ENCODE measurements at regions not wholly inside any gene's neighbourhood (a gene's known extent, or its start where the extent isn't known, plus 50 kb on each side); places are given as distances from the start of the nearest gene placed in this dataset.
A peak's percentile ranks its signal among the peaks of the same experiment; 100 is the strongest.

DNA sequence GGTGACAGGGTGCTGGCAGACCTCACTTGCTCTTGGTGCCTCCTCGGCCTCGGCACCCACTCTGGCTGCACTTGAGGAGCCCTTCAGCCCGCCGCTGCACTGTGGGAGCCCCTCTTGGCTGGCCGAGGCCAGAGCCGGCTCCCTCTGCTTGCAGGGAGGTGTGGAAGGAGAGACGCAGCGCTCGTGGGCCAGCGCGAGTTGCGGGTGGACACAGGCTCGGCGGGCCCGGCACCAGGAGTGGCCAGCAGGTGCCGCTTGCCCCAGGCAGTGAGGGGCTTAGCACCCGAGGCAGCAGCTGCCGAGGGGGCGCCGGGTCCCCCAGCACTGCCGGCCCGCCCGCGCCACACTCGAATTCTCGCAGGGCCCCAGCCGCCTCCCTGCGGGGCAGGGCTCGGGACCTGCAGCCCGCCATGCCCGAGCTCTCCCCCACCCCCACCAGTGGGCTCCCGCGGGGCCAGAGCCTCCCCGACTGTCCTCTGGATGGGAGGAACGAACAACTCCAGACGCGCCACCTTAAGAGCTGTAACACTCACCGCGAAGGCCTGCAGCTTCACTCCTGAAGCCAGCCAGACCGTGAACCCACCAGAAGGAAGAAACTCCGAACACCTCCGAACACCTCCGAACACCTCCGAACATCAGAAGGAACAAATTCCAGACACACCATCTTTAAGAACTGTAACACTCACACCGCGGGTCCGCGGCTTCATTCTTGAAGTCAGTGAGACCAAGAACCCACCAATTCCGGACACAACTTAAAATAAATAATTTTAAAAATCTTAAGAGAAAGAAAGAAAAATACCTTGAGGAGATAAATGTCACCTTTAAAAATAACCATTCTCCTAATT is 311.1 kb upstream of the SLC7A11 start:
- Histone ChIP-seq H3K4me1 (no peaks in the 10 kb centered on the region), H3K36me3 (replicated peaks) (no peaks in the 10 kb centered on the region), H3K4me3 (no peak overlapping the region), H3K9me3 (no peaks in the 10 kb centered on the region), H3K27me3 (ENCODE audit: low read depth) (no peaks in the 10 kb centered on the region)
- in situ Hi-C loops (cut with MboI; ENCODE audit: low sequenced_read_pairs): no loop called here
- DNase-seq (ENCODE audit: low spot score in 2 of 2): no peak

DNA sequence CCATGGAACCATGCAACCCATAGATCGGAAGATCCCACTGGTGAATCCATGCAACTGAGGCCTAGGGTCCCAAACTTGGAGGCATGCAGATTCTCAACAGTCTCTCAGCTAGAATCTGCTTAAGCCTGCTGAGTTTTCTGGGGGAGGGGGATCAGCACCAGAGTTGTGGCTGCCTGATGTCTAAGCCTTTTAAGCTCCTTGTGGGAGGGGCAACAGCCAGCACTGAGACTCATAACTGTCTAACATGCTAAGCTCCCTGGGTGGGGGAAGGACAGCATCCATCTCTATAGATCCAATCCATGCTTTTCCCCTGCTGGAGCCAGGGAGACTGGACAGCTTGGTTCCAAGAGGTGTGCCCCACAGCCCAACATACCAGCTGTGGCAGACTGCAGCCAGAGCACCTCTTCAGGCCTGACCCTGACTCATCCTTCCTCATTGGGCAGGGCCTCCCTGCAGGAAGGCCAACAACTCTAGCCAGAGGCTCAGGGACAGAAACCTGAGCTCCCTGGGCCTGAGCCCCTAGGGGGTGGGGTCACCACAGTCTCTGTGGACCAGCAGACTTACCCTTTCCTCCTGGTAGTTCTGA is 300.1 kb upstream of the SLC7A11 start:
- H3K36me3 ChIP-seq (replicated peaks): no peaks in the 10 kb centered on the region
- DNase-seq (ENCODE audit: low spot score in 2 of 2): no peak
- no peaks in the 10 kb centered on the region for H3K27me3 ChIP-seq (ENCODE audit: low read depth)
- no peak overlapping the region for H3K4me3 ChIP-seq
- H3K9me3 ChIP-seq: no peaks in the 10 kb centered on the region
- no peaks in the 10 kb centered on the region for H3K4me1 ChIP-seq
- in situ Hi-C loops (cut with MboI; ENCODE audit: low sequenced_read_pairs): no loop called here

DNA sequence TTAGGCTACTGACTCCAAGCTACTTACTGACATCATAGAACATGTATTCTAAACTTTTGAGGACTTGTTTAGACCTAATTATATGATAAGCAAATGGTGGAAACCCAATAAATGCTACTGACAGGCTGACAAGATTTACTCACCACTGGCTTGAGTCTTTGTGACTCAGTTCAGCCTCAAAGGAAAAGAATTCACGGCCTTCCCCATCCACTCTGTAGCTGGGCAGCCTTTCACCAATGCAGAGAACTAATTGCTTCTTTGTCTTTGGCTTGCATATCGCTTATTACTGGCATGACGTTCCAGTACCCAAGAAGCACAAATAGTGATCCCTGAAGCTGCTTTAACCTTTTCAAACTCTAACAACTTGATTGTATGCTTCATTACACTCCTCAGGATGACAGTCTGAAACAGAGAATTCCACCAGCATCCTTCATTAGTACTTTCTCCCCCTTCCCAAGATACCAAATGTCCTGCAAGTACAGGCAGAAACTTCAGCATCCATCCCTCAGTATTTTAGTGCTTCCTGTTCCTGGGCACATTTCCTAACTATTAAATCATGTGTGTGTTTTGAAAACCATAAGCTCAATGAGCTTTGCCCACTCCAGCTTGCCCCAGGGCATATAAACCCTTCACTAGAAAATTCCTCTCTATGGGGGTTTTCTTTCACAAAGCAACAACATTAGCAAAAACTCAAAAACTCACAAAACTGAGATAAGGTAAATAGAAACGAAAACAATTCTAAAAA is 298.1 kb upstream of the SLC7A11 start:
- no peak overlapping the region for H3K4me3 ChIP-seq
- in situ Hi-C loops (cut with MboI; ENCODE audit: low sequenced_read_pairs): no loop called here
- no peaks in the 10 kb centered on the region for H3K27me3 ChIP-seq (ENCODE audit: low read depth)
- no peak for DNase-seq (ENCODE audit: low spot score in 2 of 2)
- no peaks in the 10 kb centered on the region for H3K4me1 ChIP-seq
- H3K9me3 ChIP-seq: no peaks in the 10 kb centered on the region
- no peaks in the 10 kb centered on the region for H3K36me3 ChIP-seq (replicated peaks)

DNA sequence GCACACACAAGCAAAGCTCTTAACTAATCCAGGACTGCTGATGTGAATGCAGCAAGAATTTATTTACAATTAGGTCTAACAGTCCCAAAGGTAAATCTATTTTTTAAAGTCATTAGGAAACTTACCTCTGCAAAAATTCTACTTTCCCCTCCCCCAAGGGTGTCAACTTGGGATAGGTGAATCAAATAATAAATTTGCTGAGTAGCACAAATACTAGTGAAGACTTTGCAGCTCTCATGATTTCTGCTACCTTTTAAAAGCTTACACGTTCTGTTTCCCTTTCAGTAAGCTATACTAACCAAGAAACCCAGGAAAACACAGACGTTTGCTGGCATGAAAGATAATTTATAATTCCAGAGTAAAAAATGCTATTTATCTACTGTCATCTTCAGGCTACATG is 296.6 kb upstream of the SLC7A11 start:
- Histone ChIP-seq H3K4me1 (no peaks in the 10 kb centered on the region), H3K4me3 (no peak overlapping the region), H3K36me3 (replicated peaks) (no peaks in the 10 kb centered on the region), H3K9me3 (no peaks in the 10 kb centered on the region), H3K27me3 (ENCODE audit: low read depth) (no peaks in the 10 kb centered on the region)
- DNase-seq (ENCODE audit: low spot score in 2 of 2): no peak
- in situ Hi-C loops (cut with MboI; ENCODE audit: low sequenced_read_pairs): no loop called here

DNA sequence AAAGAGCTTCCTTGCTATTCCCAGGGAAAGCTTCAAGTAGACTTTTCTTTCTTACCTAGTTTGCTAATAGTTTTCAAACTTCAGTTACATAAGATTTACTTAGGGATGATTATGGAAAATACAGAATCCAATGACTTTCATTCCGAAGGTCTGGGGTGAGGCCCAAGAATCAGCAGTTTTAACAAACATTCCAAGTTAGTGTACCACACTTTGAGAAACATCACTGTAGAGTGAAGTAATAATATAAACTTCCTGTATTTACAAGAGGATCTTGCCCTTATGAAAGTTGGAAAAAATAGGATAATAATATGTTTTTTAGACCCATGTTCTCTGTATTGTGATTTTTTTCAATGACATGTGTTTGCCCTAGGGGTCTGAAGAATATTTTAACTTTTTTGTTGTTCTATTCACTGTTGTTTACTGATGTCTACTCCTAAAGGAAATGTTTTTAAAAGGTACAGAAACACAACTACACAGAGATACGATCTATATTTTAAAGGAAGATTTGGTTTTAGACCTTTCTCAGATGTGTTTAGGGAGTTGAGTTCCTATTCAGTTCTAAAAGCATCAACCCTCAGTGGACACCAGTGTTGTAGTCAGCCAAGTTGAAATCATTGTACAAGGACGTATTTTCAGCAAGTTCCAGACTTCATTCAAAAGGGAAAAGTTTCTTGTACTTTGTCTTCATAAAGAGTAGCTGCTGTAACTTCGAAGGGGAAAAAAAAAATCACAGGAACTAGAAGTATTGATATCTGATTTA is 295.8 kb upstream of the SLC7A11 start:
- in situ Hi-C loops (cut with MboI; ENCODE audit: low sequenced_read_pairs): no loop called here
- no peak for DNase-seq (ENCODE audit: low spot score in 2 of 2)
- no peak overlapping the region for H3K4me3 ChIP-seq
- no peaks in the 10 kb centered on the region for H3K27me3 ChIP-seq (ENCODE audit: low read depth)
- no peaks in the 10 kb centered on the region for H3K4me1 ChIP-seq
- no peaks in the 10 kb centered on the region for H3K36me3 ChIP-seq (replicated peaks)
- no peaks in the 10 kb centered on the region for H3K9me3 ChIP-seq

DNA sequence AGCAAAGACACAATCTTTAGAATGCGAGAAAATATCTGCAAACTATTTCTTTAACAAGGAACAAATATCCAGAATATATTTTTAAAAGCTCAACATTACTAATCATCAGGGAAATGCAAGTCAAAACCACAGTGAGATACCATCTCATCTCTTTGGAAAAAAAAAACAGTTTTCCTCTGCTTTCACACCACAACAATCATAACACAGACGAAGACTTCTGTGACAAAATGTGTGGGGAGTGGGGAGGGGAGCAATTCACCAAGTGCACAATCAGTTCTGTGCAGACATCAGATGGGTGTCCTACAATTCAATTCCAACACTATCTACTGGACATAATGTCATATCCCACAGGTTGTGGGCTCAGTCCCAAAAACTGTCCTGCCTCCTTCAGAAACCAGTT is 293.2 kb upstream of the SLC7A11 start:
- Histone ChIP-seq H3K4me1 (no peaks in the 10 kb centered on the region), H3K9me3 (no peaks in the 10 kb centered on the region; the same call in 1 of the 2 replicates), H3K4me3 (no peak overlapping the region), H3K27me3 (ENCODE audit: low read depth) (no peaks in the 10 kb centered on the region), H3K36me3 (replicated peaks) (no peaks in the 10 kb centered on the region)
- DNase-seq (ENCODE audit: low spot score in 2 of 2): no peak
- in situ Hi-C loops (cut with MboI; ENCODE audit: low sequenced_read_pairs): no loop called here

DNA sequence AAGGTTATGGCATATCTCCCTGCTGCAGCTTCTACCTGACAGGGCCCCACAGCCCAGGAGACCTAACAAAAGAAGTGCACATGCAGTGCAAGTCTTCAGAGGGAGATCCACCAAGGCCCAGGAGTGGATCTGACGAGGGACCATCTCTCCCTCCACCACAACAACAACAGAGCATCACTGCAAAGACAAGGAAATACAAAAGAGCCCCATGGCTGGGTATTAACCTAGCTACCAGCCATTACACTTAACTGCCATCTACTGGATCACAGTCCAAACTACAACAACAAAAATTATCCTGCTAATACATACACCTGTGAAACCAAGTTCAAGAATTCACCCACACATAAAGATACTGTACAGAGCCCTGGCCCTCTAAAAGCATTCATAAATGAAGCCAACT is 280.2 kb upstream of the SLC7A11 start:
- H3K9me3 ChIP-seq: no peaks in the 10 kb centered on the region
- H3K4me1 ChIP-seq: no peaks in the 10 kb centered on the region
- DNase-seq (ENCODE audit: low spot score in 2 of 2): peak in 1 of 2 experiments; percentile 27
- in situ Hi-C loops (cut with MboI; ENCODE audit: low sequenced_read_pairs): no loop called here
- H3K4me3 ChIP-seq: no peak overlapping the region
- H3K36me3 ChIP-seq (replicated peaks): no peaks in the 10 kb centered on the region
- no peaks in the 10 kb centered on the region for H3K27me3 ChIP-seq (ENCODE audit: low read depth)

DNA sequence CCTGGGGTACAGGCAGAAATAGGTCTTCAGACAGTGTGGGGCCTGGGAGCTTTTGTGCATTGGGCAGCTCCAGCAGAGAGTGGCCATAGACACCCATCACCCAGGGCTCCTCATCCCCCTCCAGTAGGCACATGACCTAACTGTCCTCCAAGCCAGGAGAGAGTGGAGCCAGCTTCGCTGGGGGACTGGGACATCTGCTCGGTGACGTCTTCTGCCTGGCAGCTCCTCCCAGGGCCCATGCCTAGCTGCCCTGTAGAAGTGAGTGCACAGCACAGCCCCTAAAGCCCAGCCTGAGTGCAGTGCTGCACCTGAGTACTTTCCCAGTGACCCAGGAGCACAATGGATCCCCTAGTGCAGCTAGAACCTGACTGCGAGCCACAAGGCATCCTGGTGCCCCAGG is 279.7 kb upstream of the SLC7A11 start:
- no peak for DNase-seq (ENCODE audit: low spot score in 2 of 2)
- Histone ChIP-seq H3K4me3 (no peak overlapping the region), H3K9me3 (no peaks in the 10 kb centered on the region), H3K27me3 (ENCODE audit: low read depth) (no peaks in the 10 kb centered on the region), H3K4me1 (no peaks in the 10 kb centered on the region), H3K36me3 (replicated peaks) (no peaks in the 10 kb centered on the region)
- in situ Hi-C loops (cut with MboI; ENCODE audit: low sequenced_read_pairs): no loop called here

DNA sequence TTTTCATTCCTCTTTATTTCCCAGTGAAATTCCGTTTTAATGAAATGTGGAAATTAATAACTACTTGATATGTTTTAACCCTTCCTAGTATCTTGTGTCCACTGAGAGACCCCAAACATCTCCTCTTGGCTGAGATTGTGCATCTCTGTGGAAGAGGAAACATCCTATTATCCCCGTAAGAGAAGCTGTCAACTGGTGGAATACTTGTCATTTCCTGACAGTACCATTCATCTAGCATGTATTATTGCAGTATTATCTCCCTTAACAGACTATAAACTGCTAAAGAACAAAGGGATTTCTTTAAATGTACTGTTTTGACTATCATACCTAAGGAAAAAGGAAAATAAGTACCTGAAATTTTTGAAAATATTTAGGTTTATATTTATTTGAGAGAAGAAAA is 277.3 kb upstream of the SLC7A11 start:
- no peak for DNase-seq (ENCODE audit: low spot score in 2 of 2)
- no peaks in the 10 kb centered on the region for H3K4me1 ChIP-seq
- in situ Hi-C loops (cut with MboI; ENCODE audit: low sequenced_read_pairs): no loop called here
- H3K4me3 ChIP-seq: no peak overlapping the region
- H3K27me3 ChIP-seq (ENCODE audit: low read depth): no peaks in the 10 kb centered on the region
- no peaks in the 10 kb centered on the region for H3K9me3 ChIP-seq
- no peaks in the 10 kb centered on the region for H3K36me3 ChIP-seq (replicated peaks)

DNA sequence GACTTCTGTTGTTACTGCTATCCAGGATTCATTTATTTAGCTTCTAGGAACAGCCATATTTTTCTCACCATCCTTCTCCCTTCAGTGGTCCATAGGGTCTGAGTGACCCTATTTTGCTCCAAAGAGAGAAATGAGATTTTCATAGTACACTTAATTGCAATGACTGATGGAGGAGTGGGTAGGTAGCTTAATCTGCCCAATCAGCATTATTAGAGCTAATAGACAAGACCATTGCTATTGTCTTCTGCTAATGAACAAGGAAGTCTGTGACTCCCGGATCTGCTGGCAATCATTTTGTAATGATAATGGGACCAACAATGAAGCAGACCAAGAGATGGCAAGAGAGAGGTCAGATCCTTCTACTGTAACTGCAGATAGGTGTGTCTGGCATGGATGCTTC is 271.4 kb upstream of the SLC7A11 start:
- no peaks in the 10 kb centered on the region for H3K9me3 ChIP-seq
- H3K4me3 ChIP-seq: no peak overlapping the region
- in situ Hi-C loops (cut with MboI; ENCODE audit: low sequenced_read_pairs): no loop called here
- H3K27me3 ChIP-seq (ENCODE audit: low read depth): no peaks in the 10 kb centered on the region
- H3K36me3 ChIP-seq (replicated peaks): no peaks in the 10 kb centered on the region
- H3K4me1 ChIP-seq: peaks cover 7% of the 10 kb centered on the region
- no peak for DNase-seq (ENCODE audit: low spot score in 2 of 2)

DNA sequence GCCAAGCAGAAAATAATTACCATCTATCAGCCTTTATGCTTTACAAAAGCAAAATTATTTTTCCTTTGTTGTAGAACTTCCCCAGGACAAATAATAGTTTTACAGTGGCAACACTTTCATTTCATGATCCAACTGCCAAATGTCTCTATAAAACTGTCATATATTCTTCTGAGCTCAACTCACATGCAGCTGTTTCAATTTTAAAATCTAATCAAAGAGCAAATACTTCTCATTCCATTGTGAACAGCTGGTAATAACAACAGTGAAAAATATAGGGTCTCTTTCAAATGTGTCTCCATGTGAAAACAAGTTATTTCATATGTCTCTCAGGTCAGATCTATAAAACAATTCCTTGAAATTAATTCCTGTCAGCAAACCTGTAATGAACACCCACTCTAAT is 270.6 kb upstream of the SLC7A11 start:
- peaks cover 7% of the 10 kb centered on the region for H3K4me1 ChIP-seq
- no peak for DNase-seq (ENCODE audit: low spot score in 2 of 2)
- H3K27me3 ChIP-seq (ENCODE audit: low read depth): no peaks in the 10 kb centered on the region
- no peak overlapping the region for H3K4me3 ChIP-seq
- no peaks in the 10 kb centered on the region for H3K36me3 ChIP-seq (replicated peaks)
- in situ Hi-C loops (cut with MboI; ENCODE audit: low sequenced_read_pairs): no loop called here
- no peaks in the 10 kb centered on the region; the same call in 1 of the 2 replicates for H3K9me3 ChIP-seq

DNA sequence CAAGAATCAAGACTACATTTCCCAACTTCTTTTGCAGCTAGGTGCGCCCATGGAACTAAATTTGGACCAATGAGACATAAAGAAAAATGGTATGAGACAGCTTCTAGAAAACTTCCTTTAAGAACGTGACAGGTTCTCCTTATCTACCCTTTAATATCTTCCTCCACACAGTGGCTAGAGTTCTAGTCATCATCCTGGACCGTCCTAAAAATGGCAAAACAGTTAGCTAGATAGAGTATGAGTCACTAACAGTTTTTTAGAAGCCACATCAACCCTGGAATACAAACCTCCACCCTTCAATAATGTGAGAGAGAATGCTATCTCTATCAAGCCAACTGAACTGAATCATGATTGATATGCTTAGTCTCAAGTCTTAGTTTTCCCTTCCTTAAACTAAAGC is 267.9 kb upstream of the SLC7A11 start:
- no peaks in the 10 kb centered on the region for H3K27me3 ChIP-seq (ENCODE audit: low read depth)
- in situ Hi-C loops (cut with MboI; ENCODE audit: low sequenced_read_pairs): no loop called here
- no peak for DNase-seq (ENCODE audit: low spot score in 2 of 2)

DNA sequence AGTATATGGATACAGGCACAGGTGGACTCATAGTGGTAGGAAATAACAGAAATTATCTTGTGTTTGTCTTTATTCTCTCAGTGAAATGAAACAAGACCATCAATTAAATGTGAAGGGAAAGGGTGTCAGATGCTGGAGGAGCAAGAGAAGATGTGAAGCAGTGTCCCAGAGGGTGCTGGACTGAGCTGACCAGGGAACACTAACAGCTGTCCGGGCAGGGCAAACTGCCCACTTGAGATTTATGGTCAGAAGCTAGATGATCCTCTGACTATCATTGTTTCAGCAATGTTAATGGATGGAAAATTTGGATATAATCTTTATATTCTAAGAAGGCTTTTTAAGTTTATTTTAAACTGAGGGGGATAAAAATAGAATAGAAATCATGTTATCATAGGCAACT is 267.2 kb upstream of the SLC7A11 start:
- Histone ChIP-seq H3K9me3 (no peaks in the 10 kb centered on the region; the same call in 1 of the 2 replicates), H3K27me3 (ENCODE audit: low read depth) (no peaks in the 10 kb centered on the region), H3K36me3 (replicated peaks) (no peaks in the 10 kb centered on the region), H3K4me3 (no peak overlapping the region), H3K4me1 (peaks cover 7% of the 10 kb centered on the region)
- in situ Hi-C loops (cut with MboI; ENCODE audit: low sequenced_read_pairs): no loop called here
- no peak for DNase-seq (ENCODE audit: low spot score in 2 of 2)

More for the DNA sequence above, 267.9 kb upstream of the SLC7A11 start:
- Histone ChIP-seq H3K36me3 (replicated peaks) (no peaks in the 10 kb centered on the region), H3K4me1 (peaks cover 7% of the 10 kb centered on the region), H3K4me3 (no peak overlapping the region), H3K9me3 (no peaks in the 10 kb centered on the region; the same call in 1 of the 2 replicates)
